Sigmoid colon (tissue), 4 donors: ENCODE measurements at regions not wholly inside any gene's neighbourhood (a gene's known extent, or its start where the extent isn't known, plus 50 kb on each side); places are given as distances from the start of the nearest gene placed in this dataset.
"Not testable (repeated sequence)": the region's sequence is repeated elsewhere in the genome, so short reads cannot be mapped to it uniquely, and the experiment has no call there.

Source experiments
- CTCF ChIP-seq, 4 experiments: fragments of 450-650 bp in 3 of 4; fragments of 200-600 bp in 1 of 4; IDR thresholded peaks; one replicate each; pipeline ENCODE4 v1.5.1; 2016 to 2019; ENCODE audit warnings: antibody characterized with exemption in 4 of 4, mild to moderate bottlenecking in 3 of 4, moderate library complexity in 2 of 4
- EP300 ChIP-seq, 4 donors: sonication (generic); formaldehyde crosslinking; IDR thresholded peaks; one replicate each; pipeline ENCODE4 v1.6.1; 2017; ENCODE audit warnings: antibody characterized with exemption in 4 of 4
- POLR2A ChIP-seq, 2 donors: fragments of 450-650 bp; IDR thresholded peaks; one replicate each; pipeline ENCODE4 v1.6.1; 2016; ENCODE audit warnings: antibody characterized with exemption in 2 of 2, mild to moderate bottlenecking in 2 of 2, moderate library complexity in 2 of 2
- POLR2AphosphoS5 ChIP-seq, 4 donors: sonication (generic); formaldehyde crosslinking; IDR thresholded peaks; one replicate each; pipeline ENCODE4 v1.6.1; 2017; ENCODE audit warnings: antibody characterized with exemption in 4 of 4

- not testable (repeated sequence) for TF ChIP-seq CTCF, POLR2A, POLR2AphosphoS5, EP300 (IDR thresholded peaks at IDR 0.05)
These were observed 3953.8 kb upstream of the TPTE start for GRCh38 chr21:6567542-6567941.
